Stimulated activated naive CD4-positive, alpha-beta T cell (primary cell): ENCODE measurements at regions not wholly inside any gene's neighbourhood (a gene's known extent, or its start where the extent isn't known, plus 50 kb on each side); places are given as distances from the start of the nearest gene placed in this dataset.

Experiments used
- DNase-seq, 6 experiments: peaks; one replicate each; lab custom pipeline; 2025; lab: John Stamatoyannopoulos, UW

GRCh38 chr2:220278022-220278421, 650.6 kb downstream of the SLC4A3 start:
- DNase-seq: no peak

- DNase-seq: no peak
Measured at GRCh38 chr2:220279372-220279771, 651.9 kb downstream of the SLC4A3 start.

DNA sequence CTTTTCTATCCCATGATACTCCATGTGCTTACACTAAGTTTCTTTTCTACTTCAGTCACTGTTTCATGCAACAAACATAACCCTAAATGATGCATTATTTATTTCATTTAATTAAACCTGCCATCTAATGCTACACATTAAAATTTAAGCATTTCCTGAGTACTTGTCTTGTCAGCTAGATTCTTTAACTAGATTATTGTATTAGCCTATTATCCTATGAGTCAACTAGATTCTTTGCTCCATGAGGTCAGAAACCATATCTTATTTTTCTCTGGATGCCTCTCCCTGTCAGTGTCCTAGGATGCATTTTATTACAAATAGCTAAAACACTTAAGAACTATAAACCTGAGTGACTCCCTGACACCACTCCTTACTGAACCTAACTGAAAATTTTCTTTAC, 652.4 kb downstream of the SLC4A3 start:
- no peak for DNase-seq

GRCh38 chr2:220280736-220281135, 653.3 kb downstream of the SLC4A3 start:
- DNase-seq: no peak

DNA sequence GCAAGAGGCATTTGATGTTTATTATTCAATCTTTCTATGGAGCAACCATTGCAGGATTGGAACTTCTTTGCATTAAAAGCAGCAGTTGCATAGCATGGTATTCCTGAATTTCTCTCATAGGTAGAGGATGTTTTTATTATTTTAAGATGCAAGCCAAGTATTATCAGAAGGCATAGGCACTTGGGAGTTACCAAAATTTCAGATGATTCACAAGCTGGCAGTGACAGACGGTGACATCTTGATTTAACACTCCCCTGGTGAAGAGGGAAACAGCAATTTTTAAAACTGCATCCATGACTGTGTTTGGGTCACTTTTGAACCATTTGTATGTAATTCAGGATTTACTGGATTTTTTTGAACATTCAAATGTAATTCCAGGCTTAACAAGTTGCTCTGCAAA, 654.3 kb downstream of the SLC4A3 start:
- DNase-seq: no peak

- no peak for DNase-seq
Measured at GRCh38 chr2:220282236-220282635, 654.8 kb downstream of the SLC4A3 start.

- no peak for DNase-seq
Measured at GRCh38 chr2:220293966-220294365, 666.5 kb downstream of the SLC4A3 start.

DNA sequence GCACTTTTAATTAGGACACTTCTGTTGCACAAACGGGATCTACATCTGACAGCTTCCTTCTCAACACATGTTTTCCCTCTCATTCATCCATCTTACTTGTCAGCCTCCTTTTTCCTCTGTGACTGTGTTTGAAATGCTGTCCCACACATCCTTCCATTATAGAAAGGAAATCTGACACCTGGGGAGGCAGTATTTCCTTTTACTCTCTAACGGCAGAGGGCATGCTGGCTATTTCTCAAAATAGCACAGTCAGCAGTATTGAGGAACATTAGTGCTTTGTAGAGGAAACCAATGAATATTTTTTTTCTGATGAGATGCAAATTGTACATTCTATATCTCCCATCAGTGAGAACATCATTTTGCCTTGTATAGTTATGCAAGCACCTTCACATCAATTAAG, 668.7 kb downstream of the SLC4A3 start:
- no peak for DNase-seq

GRCh38 chr2:220297093-220297492, 669.7 kb downstream of the SLC4A3 start:
- DNase-seq: no peak

DNA sequence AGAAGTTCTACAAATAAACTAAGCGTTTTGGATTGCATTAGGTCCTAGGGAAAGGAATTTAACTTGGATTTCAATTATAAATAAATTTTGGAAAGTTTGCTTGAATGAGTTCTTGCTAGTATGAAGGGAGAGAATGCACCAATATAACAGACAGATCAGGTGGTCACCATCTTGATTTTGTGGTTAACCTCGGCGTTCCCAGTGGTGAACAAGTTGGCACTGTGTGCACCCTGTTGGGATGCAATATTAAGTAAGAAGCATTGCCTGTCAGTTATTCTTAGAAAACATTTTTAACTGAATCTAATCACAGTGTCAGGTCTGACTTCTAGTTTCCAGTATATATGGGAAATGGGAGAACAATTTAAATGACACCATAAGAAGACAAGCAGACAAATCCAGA, 673.4 kb downstream of the SLC4A3 start:
- DNase-seq: no peak

GRCh38 chr2:220302756-220303155, 675.3 kb downstream of the SLC4A3 start:
- no peak for DNase-seq

DNA sequence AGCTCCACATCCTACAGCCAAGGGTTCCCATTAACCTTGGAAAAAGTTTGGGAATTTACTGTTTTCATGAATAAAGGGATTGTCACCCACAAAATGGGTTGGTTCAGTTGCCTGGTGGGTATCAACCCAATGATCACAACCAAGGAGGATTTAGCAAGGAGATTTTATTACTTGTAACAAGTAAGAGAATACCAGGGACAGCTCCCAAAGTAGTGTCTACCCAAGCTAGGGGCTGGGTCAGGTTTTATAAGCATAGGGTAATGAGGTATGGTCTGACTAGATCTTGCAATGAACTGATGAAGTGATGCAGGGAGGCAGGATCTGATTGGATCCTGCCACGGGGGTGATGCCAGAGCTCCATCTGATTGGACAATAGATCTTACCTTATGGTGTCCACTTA, 681.8 kb downstream of the SLC4A3 start:
- DNase-seq: no peak

GRCh38 chr2:220310451-220310861, 683.0 kb downstream of the SLC4A3 start:
- no peak for DNase-seq

GRCh38 chr2:220315098-220315823, 687.8 kb downstream of the SLC4A3 start:
- DNase-seq: no peak

DNA sequence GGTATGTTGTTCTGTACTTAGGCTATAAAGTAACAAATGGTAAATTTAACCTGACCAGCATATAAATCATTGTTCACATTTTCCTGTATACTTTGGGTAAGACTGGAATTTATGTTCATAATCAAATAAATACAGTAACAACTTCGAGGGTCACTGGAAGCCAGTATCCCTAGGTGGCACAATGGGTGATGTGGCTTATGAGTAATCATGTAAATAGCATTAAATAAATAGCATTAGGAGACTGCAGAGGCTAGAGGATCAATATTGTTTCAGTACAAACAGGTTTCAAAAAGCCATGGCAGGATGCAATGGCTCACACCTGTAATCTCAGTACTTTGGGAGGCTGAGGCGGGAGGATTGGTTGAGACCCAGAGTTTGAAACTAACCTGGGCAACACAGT, 690.6 kb downstream of the SLC4A3 start:
- DNase-seq: no peak

- no peak for DNase-seq
Measured at GRCh38 chr2:220318508-220318907, 691.1 kb downstream of the SLC4A3 start.

GRCh38 chr2:220320326-220320725, 692.9 kb downstream of the SLC4A3 start:
- no peak for DNase-seq

DNA sequence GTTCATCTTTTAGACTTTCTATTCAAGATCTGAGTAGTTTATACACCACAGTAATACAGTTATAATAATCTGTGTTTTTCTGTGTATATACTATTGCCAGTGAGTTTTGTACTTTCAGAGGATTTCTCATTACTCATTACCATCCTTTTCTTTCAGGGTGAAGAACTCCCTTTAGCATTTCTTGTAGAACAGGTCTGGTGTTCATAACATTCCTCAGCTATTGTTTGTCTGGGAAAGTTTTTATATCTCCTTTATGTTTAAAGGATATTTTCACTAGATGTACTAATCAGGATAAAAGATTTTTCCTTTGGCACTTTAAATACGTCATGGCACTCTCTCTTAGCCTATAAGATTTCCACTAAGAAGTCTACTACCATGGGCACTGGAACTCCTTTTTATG, 705.5 kb downstream of the SLC4A3 start:
- no peak for DNase-seq

DNA sequence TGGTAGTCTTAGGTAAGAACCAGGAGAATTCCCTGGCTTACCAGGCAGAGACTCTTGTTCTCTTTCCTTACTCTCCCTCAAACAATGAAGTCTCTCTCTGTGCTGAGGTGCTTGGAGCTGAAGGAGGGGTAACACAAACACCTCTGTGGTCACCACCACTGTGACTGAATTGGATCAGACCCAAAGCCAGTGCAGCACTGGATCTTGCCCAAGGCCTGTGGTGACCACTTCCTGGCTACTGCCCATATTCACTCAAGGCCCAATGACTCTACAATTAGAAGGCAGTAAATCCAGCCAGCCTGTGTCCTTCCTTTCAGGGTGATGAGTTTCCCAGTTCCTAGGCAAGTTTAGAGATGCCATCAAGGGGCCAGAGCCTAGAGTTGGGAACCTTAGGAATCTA, 706.8 kb downstream of the SLC4A3 start:
- no peak for DNase-seq

DNA sequence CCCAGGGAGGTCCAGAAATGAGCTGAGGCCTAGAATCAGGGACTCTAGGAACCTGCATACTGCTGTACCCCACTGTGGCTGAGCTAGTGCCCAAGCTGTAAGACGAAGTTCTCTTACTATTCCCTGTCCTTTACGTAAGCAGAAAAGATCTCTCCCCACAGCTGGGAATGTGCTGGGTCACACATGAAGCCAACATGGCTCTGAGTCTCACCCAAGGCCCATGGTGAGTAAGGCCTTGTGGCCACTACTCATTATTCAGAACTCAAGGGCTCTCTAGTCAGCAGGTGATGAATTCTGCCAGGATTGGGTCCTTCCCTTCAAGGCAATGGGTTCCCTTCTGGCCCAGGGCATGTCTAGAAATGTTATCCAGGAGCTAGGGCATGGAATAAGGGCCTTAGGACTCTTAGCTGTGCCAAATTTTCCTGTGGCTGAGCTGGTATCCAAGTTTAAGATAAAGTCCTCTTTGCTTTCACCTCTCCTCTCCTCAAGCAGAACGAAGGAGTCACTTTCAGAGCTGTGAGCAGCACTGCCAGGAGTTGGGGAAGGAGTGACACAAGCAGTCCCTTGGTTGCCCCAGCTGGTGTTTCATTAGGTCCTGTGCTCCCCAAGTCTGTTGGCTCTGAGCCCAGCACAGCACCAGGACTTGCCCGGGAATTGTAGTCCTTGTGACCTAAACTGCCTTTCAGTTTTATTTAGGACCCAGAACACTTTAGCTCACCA, 707.6 kb downstream of the SLC4A3 start:
- DNase-seq: no peak

DNA sequence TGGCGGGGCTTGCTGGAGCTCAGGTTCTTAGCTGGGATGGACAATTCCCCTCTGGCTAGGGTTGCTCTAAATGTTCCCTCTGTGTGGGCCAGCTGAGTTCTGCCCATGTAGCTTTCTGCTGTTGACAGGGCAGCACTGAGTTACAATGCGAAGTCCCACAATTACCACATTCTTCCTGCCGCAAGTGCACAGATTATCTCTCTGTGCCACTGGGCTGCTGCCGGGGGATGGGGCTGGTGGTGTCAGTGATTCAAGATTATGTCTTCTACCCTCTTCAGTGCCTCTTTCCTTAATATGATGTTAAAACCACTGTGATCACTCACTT, 708.1 kb downstream of the SLC4A3 start:
- no peak for DNase-seq

GRCh38 chr2:220336771-220337170, 709.3 kb downstream of the SLC4A3 start:
- DNase-seq: no peak

DNA sequence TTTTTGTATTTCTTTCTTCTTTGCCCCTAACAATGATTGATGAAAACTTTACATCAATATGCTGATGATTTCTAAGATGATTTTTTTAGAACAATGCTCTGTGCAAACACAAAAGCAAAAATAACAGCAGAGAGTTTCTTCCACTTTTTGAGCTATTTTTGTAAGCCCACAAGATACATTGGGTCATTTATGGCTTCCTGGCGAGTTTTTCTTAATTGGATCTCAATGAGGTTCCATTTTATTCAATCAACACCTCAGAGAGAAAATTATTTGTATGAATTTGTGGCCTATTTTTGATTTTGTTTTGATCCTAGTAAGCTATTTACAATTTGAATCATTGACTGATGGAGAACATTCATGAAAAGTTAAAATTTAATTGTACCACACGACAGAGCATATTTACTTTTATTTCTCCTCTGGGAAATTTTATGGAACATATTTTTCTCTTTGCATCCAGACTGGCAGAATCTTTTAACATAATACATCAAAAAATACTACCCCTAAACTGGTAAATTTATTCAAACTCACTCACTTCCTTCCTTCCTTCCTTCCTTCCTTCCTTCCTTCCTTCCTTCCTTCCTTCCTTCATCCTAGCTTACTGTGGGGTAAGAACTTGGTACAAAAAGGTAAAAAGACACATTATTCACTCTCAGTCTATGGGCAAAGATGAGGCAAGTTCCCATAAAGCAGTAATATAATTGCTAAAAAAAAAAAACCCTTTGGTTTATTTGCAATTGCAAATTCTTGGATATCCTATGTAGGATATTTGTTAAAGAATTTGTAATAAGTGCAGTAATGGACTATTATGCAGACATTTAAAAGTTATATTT, 710.4 kb downstream of the SLC4A3 start:
- DNase-seq: no peak
